Progenitor cell of endocrine pancreas (in vitro differentiated cells): ENCODE measurements at regions not wholly inside any gene's neighbourhood (a gene's known extent, or its start where the extent isn't known, plus 50 kb on each side); places are given as distances from the start of the nearest gene placed in this dataset.

Experiments used
- DNase-seq: peaks from one replicate; pipeline ENCODE4 v3.0.0; 2021; ENCODE audit warnings: low spot score; ENCODE audit not compliant: unreplicated experiment
- H3K27ac Mint-ChIP-seq: 2 replicates; pipeline ENCODE4 v1.8.0; 2021; ENCODE audit warnings: mild to moderate bottlenecking, moderate library complexity, mixed read lengths
- H3K27me3 Mint-ChIP-seq: 2 replicates; pipeline ENCODE4 v1.8.0; 2021; ENCODE audit warnings: mixed read lengths
- H3K36me3 Mint-ChIP-seq: 2 replicates; pipeline ENCODE4 v1.8.0; 2022; ENCODE audit warnings: mixed read lengths; ENCODE audit not compliant: insufficient read depth
- H3K4me1 Mint-ChIP-seq: 2 replicates; pipeline ENCODE4 v1.8.0; 2021; ENCODE audit warnings: low read depth, mixed read lengths
- H3K4me3 Mint-ChIP-seq: 2 replicates; pipeline ENCODE4 v1.8.0; 2021; ENCODE audit warnings: low read depth, mild to moderate bottlenecking, moderate library complexity, mixed read lengths
- H3K9me3 Mint-ChIP-seq: 2 replicates; pipeline ENCODE4 v1.8.0; 2021; ENCODE audit warnings: low read depth, mixed read lengths
- TF ChIP-seq, protein P1 (sequence below): fragments of 200-600 bp; sonication (generic); IDR thresholded peaks from one replicate; pipeline ENCODE4 v1.5.0; 2021; ENCODE audit warnings: antibody characterized with exemption, mild to moderate bottlenecking; ENCODE audit not compliant: unreplicated experiment

- Mint-ChIP-seq H3K4me3 (no peak overlapping the region), H3K4me1 (peaks cover 15% of the 10 kb centered on the region), H3K9me3 (no peaks in the 10 kb centered on the region), H3K27ac (peak overlapping the region; percentile 49), H3K36me3 (no peaks in the 10 kb centered on the region), H3K27me3 (no peaks in the 10 kb centered on the region)
- no peak for DNase-seq
- TF ChIP-seq, protein P1, sequence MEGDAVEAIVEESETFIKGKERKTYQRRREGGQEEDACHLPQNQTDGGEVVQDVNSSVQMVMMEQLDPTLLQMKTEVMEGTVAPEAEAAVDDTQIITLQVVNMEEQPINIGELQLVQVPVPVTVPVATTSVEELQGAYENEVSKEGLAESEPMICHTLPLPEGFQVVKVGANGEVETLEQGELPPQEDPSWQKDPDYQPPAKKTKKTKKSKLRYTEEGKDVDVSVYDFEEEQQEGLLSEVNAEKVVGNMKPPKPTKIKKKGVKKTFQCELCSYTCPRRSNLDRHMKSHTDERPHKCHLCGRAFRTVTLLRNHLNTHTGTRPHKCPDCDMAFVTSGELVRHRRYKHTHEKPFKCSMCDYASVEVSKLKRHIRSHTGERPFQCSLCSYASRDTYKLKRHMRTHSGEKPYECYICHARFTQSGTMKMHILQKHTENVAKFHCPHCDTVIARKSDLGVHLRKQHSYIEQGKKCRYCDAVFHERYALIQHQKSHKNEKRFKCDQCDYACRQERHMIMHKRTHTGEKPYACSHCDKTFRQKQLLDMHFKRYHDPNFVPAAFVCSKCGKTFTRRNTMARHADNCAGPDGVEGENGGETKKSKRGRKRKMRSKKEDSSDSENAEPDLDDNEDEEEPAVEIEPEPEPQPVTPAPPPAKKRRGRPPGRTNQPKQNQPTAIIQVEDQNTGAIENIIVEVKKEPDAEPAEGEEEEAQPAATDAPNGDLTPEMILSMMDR, result no peak
These were observed 494.7 kb downstream of the CCSER2 start for GRCh38 chr10:84822931-84823630.

GRCh38 chr10:84824525-84824924 lies 496.1 kb downstream of the CCSER2 start:
- DNase-seq, result no peak
- TF ChIP-seq, protein P1, result no peak
- Mint-ChIP-seq H3K27me3 (no peaks in the 10 kb centered on the region), H3K27ac (no peak overlapping the region), H3K36me3 (no peaks in the 10 kb centered on the region), H3K9me3 (no peaks in the 10 kb centered on the region), H3K4me1 (peaks cover 18% of the 10 kb centered on the region), H3K4me3 (no peak overlapping the region)

DNA sequence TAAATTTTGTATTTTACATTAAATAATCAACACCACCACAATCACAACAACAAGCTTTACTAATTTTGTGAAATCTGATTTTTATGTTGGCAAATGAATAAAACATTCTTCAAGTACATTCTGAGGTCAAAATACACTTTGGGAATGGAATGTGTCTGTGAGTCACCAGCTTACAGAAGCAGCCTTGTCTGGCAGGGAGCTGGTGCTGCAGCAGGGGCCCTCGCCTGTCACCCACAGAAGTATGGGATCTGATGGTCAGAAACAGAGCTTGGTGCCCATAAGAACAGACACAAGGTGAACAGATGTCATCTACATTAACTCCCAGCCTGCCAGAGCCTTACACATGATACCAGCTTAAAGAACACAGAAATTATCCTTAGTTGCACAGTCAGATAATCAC lies 496.9 kb downstream of the CCSER2 start:
- H3K36me3 Mint-ChIP-seq, result no peaks in the 10 kb centered on the region
- no peaks in the 10 kb centered on the region for H3K27me3 Mint-ChIP-seq
- no peaks in the 10 kb centered on the region for H3K9me3 Mint-ChIP-seq
- no peak for DNase-seq
- TF ChIP-seq, protein P1, result no peak
- no peak overlapping the region for H3K27ac Mint-ChIP-seq
- H3K4me1 Mint-ChIP-seq, result peaks cover 20% of the 10 kb centered on the region
- no peak overlapping the region for H3K4me3 Mint-ChIP-seq

GRCh38 chr10:84826704-84827103 lies 498.3 kb downstream of the CCSER2 start:
- Mint-ChIP-seq H3K4me1 (peaks cover 30% of the 10 kb centered on the region), H3K27me3 (no peaks in the 10 kb centered on the region), H3K36me3 (no peaks in the 10 kb centered on the region), H3K27ac (no peak overlapping the region), H3K9me3 (no peaks in the 10 kb centered on the region), H3K4me3 (no peak overlapping the region)
- DNase-seq, result no peak
- TF ChIP-seq, protein P1, result no peak

DNA sequence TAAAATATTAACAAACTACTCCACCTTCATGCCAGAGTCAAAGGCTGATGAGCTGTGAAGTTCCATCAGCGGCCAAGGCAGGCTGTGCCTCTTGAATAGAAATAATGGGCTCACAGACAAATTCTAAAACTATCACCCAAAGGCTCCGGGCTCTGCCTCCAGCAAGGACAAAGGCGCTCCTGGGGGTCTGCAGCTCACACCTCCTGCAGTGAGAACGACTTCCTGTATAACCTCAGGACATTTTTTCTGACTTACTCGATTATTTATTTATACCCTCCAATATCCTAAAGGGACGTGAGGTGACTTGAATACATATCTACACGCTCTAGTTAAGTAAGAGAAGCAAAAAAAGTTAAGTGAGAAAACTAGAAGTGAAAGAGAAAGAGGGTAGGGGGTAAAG lies 500.7 kb downstream of the CCSER2 start:
- TF ChIP-seq, protein P1, result no peak
- no peak for DNase-seq
- no peak overlapping the region for H3K4me3 Mint-ChIP-seq
- H3K27me3 Mint-ChIP-seq, result no peaks in the 10 kb centered on the region
- H3K4me1 Mint-ChIP-seq, result peaks cover 28% of the 10 kb centered on the region
- no peak overlapping the region for H3K27ac Mint-ChIP-seq
- H3K9me3 Mint-ChIP-seq, result no peaks in the 10 kb centered on the region
- no peaks in the 10 kb centered on the region for H3K36me3 Mint-ChIP-seq
